ENCODE measurements at regions not wholly inside any gene's neighbourhood (a gene's known extent, or its start where the extent isn't known, plus 50 kb on each side); places are given as distances from the start of the nearest gene placed in this dataset.

- no peak for DNase-seq (ENCODE audit: low spot score in 2 of 2)
- intact Hi-C loops (cut with DNase I; ENCODE audit: low total_unique reads), result no loop called here
- no peak overlapping the region for H3K27ac ChIP-seq
- peaks cover 0 to 5% of the 10 kb centered on the region in 2 donors for H3K9me3 ChIP-seq
- no peak for TF ChIP-seq CTCF (IDR thresholded peaks at IDR 0.05)
- no peak for TF ChIP-seq POLR2A (IDR thresholded peaks at IDR 0.05)
- TF ChIP-seq POLR2AphosphoS5 (IDR thresholded peaks at IDR 0.05), result no peak
- H3K4me3 ChIP-seq, result no peak overlapping the region
- H3K4me1 ChIP-seq, result no peaks in the 10 kb centered on the region
- H3K36me3 ChIP-seq, result no peaks in the 10 kb centered on the region
- H3K27me3 ChIP-seq, result no peaks in the 10 kb centered on the region
These were observed 1947.2 kb downstream of the SUCLG1 start for GRCh38 chr2:82511894-82512293.

GRCh38 chr2:82508702-82509101 lies 1950.4 kb downstream of the SUCLG1 start:
- H3K36me3 ChIP-seq, result no peaks in the 10 kb centered on the region
- H3K9me3 ChIP-seq, result peaks cover 0 to 5% of the 10 kb centered on the region in 2 donors
- TF ChIP-seq POLR2A (IDR thresholded peaks at IDR 0.05) (no peak), CTCF (IDR thresholded peaks at IDR 0.05) (no peak), POLR2AphosphoS5 (IDR thresholded peaks at IDR 0.05) (no peak)
- no peak for DNase-seq (ENCODE audit: low spot score in 2 of 2)
- no peaks in the 10 kb centered on the region for H3K4me1 ChIP-seq
- intact Hi-C loops (cut with DNase I; ENCODE audit: low total_unique reads), result no loop called here
- no peak overlapping the region for H3K4me3 ChIP-seq
- H3K27me3 ChIP-seq, result no peaks in the 10 kb centered on the region
- H3K27ac ChIP-seq, result no peak overlapping the region

GRCh38 chr2:82507657-82508056 lies 1951.4 kb downstream of the SUCLG1 start:
- H3K4me1 ChIP-seq, result no peaks in the 10 kb centered on the region
- H3K27me3 ChIP-seq, result no peaks in the 10 kb centered on the region
- intact Hi-C loops (cut with DNase I; ENCODE audit: low total_unique reads), result no loop called here
- H3K9me3 ChIP-seq, result peaks cover 3 to 5% of the 10 kb centered on the region in 2 donors
- no peak overlapping the region for H3K27ac ChIP-seq
- H3K36me3 ChIP-seq, result no peaks in the 10 kb centered on the region
- no peak overlapping the region for H3K4me3 ChIP-seq
- TF ChIP-seq POLR2A (IDR thresholded peaks at IDR 0.05) (no peak), CTCF (IDR thresholded peaks at IDR 0.05) (no peak), POLR2AphosphoS5 (IDR thresholded peaks at IDR 0.05) (no peak)
- no peak for DNase-seq (ENCODE audit: low spot score in 2 of 2)

- Histone ChIP-seq H3K4me1 (no peaks in the 10 kb centered on the region), H3K27me3 (no peaks in the 10 kb centered on the region), H3K27ac (no peak overlapping the region), H3K9me3 (peaks cover 17 to 19% of the 10 kb centered on the region in 2 donors), H3K4me3 (no peak overlapping the region), H3K36me3 (no peaks in the 10 kb centered on the region)
- intact Hi-C loops (cut with DNase I; ENCODE audit: low total_unique reads), result no loop called here
- no peak for DNase-seq (ENCODE audit: low spot score in 2 of 2)
- TF ChIP-seq CTCF (IDR thresholded peaks at IDR 0.05) (no peak), POLR2AphosphoS5 (IDR thresholded peaks at IDR 0.05) (no peak), POLR2A (IDR thresholded peaks at IDR 0.05) (no peak)
These were observed 1957.9 kb downstream of the SUCLG1 start for GRCh38 chr2:82501217-82501616.

GRCh38 chr2:82498777-82499443 lies 1960.2 kb downstream of the SUCLG1 start:
- DNase-seq (ENCODE audit: low spot score in 2 of 2), result no peak
- no peaks in the 10 kb centered on the region for H3K36me3 ChIP-seq
- H3K9me3 ChIP-seq, result peaks cover 17 to 19% of the 10 kb centered on the region in 2 donors
- H3K4me3 ChIP-seq, result no peak overlapping the region
- no peak overlapping the region for H3K27ac ChIP-seq
- no peaks in the 10 kb centered on the region for H3K27me3 ChIP-seq
- intact Hi-C loops (cut with DNase I; ENCODE audit: low total_unique reads), result no loop called here
- TF ChIP-seq POLR2AphosphoS5 (IDR thresholded peaks at IDR 0.05) (no peak), POLR2A (IDR thresholded peaks at IDR 0.05) (no peak), CTCF (IDR thresholded peaks at IDR 0.05) (no peak)
- H3K4me1 ChIP-seq, result no peaks in the 10 kb centered on the region

All from breast epithelium (tissue), 4 donors.